ENCODE measurements at regions not wholly inside any gene's neighbourhood (a gene's known extent, or its start where the extent isn't known, plus 50 kb on each side); places are given as distances from the start of the nearest gene placed in this dataset.

GRCh38 chr9:110049699-110050450, 158.1 kb downstream of the C9orf152 start (continued):
- no peak for TF ChIP-seq NRL (CRISPR knock-in tag; IDR thresholded peaks at IDR 0.05; ENCODE audit: borderline replicate concordance)

- Histone ChIP-seq H3K9ac (ENCODE audit: insufficient read depth, low read depth, low read length) (no peak overlapping the region), H4K20me1 (ENCODE audit: insufficient read depth, low read length) (no peaks in the 10 kb centered on the region), H3K4me2 (ENCODE audit: low read depth, low read length) (no peak overlapping the region), H3K9me3 (ENCODE audit: low read length) (no peaks in the 10 kb centered on the region), H2AFZ (ENCODE audit: low read length) (no peak overlapping the region), H3K4me1 (ENCODE audit: insufficient read depth, low read length) (no peaks in the 10 kb centered on the region), H3K36me3 (replicated peaks in 1 of 2; ENCODE audit: control insufficient read depth in 1 of 2, insufficient read depth in 2 of 2, low read length in 2 of 2) (no peaks in the 10 kb centered on the region), H3K79me2 (ENCODE audit: insufficient read depth, low read length) (no peaks in the 10 kb centered on the region), H3K4me3 (replicated peaks in 1 of 3; ENCODE audit: insufficient read depth in 1 of 3, low read depth in 2 of 3, low read length in 3 of 3) (no peak overlapping the region), H3K27ac (ENCODE audit: extremely low read length, insufficient read depth, low read length) (no peak overlapping the region), H3K27me3 (ENCODE audit: control insufficient read depth in 1 of 2, insufficient read depth in 2 of 2, low read length in 2 of 2) (no peaks in the 10 kb centered on the region)
- WGBS (ENCODE audit: low lambda C conversion rate): 22% methylated on average over 1 of the region's 1 CpG
- BruUV-seq (replicated peaks): no TSS peak
- DNase-seq (ENCODE audit: low spot score) (no peak), ATAC-seq (no peak), FAIRE-seq (no peak)
- CTCF ChIA-PET (ENCODE audit: low intra/inter-chr PET ratio, low total read pairs): no interaction called here
- TF ChIP-seq ZNF781 (CRISPR knock-in tag; IDR thresholded peaks at IDR 0.05; ENCODE audit: borderline replicate concordance, not compliant biosample characterization) (no peak), IRX3 (CRISPR knock-in tag; IDR thresholded peaks at IDR 0.05; ENCODE audit: borderline replicate concordance, low read depth) (no peak), MZF1 (CRISPR knock-in tag; IDR thresholded peaks at IDR 0.05; ENCODE audit: borderline replicate concordance) (no peak), ZNF775 (CRISPR knock-in tag; IDR thresholded peaks at IDR 0.05; ENCODE audit: borderline replicate concordance) (no peak), ZSCAN22 (CRISPR knock-in tag; IDR thresholded peaks at IDR 0.05) (no peak), SPEN (CRISPR knock-in tag; IDR thresholded peaks at IDR 0.05; ENCODE audit: low read depth) (no peak), ZNF773 (CRISPR knock-in tag; IDR thresholded peaks at IDR 0.05; ENCODE audit: borderline replicate concordance) (no peak), SRSF9 (IDR thresholded peaks at IDR 0.05; ENCODE audit: borderline replicate concordance, insufficient read depth, low read depth, low read length, poor library complexity, severe bottlenecking) (no peak), NFIC (IDR thresholded peaks at IDR 0.05; ENCODE audit: low read length) (no peak), SMC3 (IDR thresholded peaks at IDR 0.05; ENCODE audit: low read length) (no peak), ATF5 (CRISPR knock-in tag; IDR thresholded peaks at IDR 0.05; ENCODE audit: low read depth) (no peak), NONO (IDR thresholded peaks at IDR 0.05) (no peak), NONO (CRISPR knock-in tag; conservative IDR thresholded peaks at IDR 0.05) (no peak), ZFP36L1 (CRISPR knock-in tag; IDR thresholded peaks at IDR 0.05) (no peak), NR0B2 (CRISPR knock-in tag; IDR thresholded peaks at IDR 0.05) (no peak), ZXDC (CRISPR knock-in tag; IDR thresholded peaks at IDR 0.05) (no peak), GTF2F1 (IDR thresholded peaks at IDR 0.05; ENCODE audit: low read length) (no peak), MIER3 (CRISPR knock-in tag; IDR thresholded peaks at IDR 0.05; ENCODE audit: borderline replicate concordance) (no peak), KLF12 (CRISPR knock-in tag; IDR thresholded peaks at IDR 0.05; ENCODE audit: borderline replicate concordance) (no peak)
- POLR2A ChIA-PET: no interaction called here
- in situ Hi-C loops (cut with HindIII; ENCODE audit: extremely low pct_ligation_motif_present, low pct_unique_long_range_greater_than_20kb) (loop anchor here (10.0 kb wide), 1 partner anchor 476 kb away; no protein-coding TSS in a partner anchor), intact Hi-C loops (cut with micrococcal nuclease; ENCODE audit: unreplicated experiment) (no loop called here)
Observed at GRCh38 chr9:110050925-110051355, 157.0 kb downstream of the C9orf152 start.
